A673 (cell line): ENCODE measurements at regions not wholly inside any gene's neighbourhood (a gene's known extent, or its start where the extent isn't known, plus 50 kb on each side); places are given as distances from the start of the nearest gene placed in this dataset.

Experiments
- BruUV-seq: library from RNA; stranded (reverse); fragments of 400-500 nt; replicated peaks from 2 replicates; lab custom pipeline; 2021; lab: Mats Ljungman, UMichigan
- CTCF ChIA-PET: fragments of 300-600 bp; sonication (Branson Sonifier 250); formaldehyde crosslinking; loops from one replicate; lab custom pipeline; 2022; ENCODE audit warnings: antibody characterized with exemption; lab: Charles Lee
- POLR2A ChIA-PET: fragments of 300-600 bp; sonication (Branson Sonifier 250); formaldehyde crosslinking; loops from one replicate; lab custom pipeline; 2022; ENCODE audit warnings: antibody characterized with exemption; ENCODE audit not compliant: low non-redundant PET; lab: Charles Lee
- DNase-seq: peaks from one replicate; pipeline ENCODE4 v3.0.0-alpha.2; 2015; ENCODE audit warnings: low spot score
- H3K27ac ChIP-seq: fragments of 200-600 bp; sonication (generic); 2 replicates; pipeline ENCODE4 v1.5.1; 2016; ENCODE audit warnings: mixed run types, low read depth, mild to moderate bottlenecking, mixed read lengths, antibody characterized with exemption, low read length; ENCODE audit not compliant: poor library complexity, severe bottlenecking
- H3K27me3 ChIP-seq: fragments of 200-600 bp; sonication (generic); replicated peaks from 2 replicates; pipeline ENCODE4 v1.6.1; 2017; ENCODE audit warnings: mixed run types, low read depth, mild to moderate bottlenecking, mixed read lengths, antibody characterized with exemption, low read length; ENCODE audit not compliant: insufficient read depth, poor library complexity
- H3K36me3 ChIP-seq: fragments of 200-600 bp; sonication (generic); 2 replicates; pipeline ENCODE4 v1.6.1; 2016; ENCODE audit warnings: mixed run types, mild to moderate bottlenecking, mixed read lengths, antibody characterized with exemption, low read length; ENCODE audit not compliant: insufficient read depth, poor library complexity, severe bottlenecking
- H3K4me1 ChIP-seq: fragments of 200-600 bp; sonication (generic); 2 replicates; pipeline ENCODE4 v1.6.1; 2017; ENCODE audit warnings: mixed run types, mild to moderate bottlenecking, mixed read lengths, antibody characterized with exemption, low read length; ENCODE audit not compliant: insufficient read depth, poor library complexity, severe bottlenecking
- H3K4me3 ChIP-seq: fragments of 200-600 bp; sonication (generic); 2 replicates; pipeline ENCODE4 v1.5.1; 2016; ENCODE audit warnings: low read depth, mixed run types, mild to moderate bottlenecking, mixed read lengths, low read length; ENCODE audit not compliant: poor library complexity, severe bottlenecking
- H3K9me3 ChIP-seq: fragments of 200-600 bp; sonication (generic); 2 replicates; pipeline ENCODE4 v1.6.1; 2016; ENCODE audit warnings: mixed run types, low read depth, mild to moderate bottlenecking, mixed read lengths, antibody characterized with exemption, low read length; ENCODE audit not compliant: poor library complexity, severe bottlenecking
- EZH2 ChIP-seq: fragments of 200-600 bp; sonication (generic); IDR thresholded peaks from 2 replicates; pipeline ENCODE4 v1.6.1; 2017; ENCODE audit warnings: borderline replicate concordance, low read depth, mild to moderate bottlenecking, mixed read lengths, antibody characterized with exemption, low read length; ENCODE audit not compliant: poor library complexity, severe bottlenecking
- intact Hi-C: fragments of 100-400 bp; cut with micrococcal nuclease; formaldehyde crosslinking; loops from one replicate; pipeline ENCODE4 v1.10.0; 2022; ENCODE audit not compliant: unreplicated experiment
- TF ChIP-seq, protein P1 (sequence below): fragments of 300-800, 200-600 bp; sonication (generic); conservative IDR thresholded peaks from 2 replicates; pipeline ENCODE4 v1.5.1; 2017; ENCODE audit warnings: low read depth, mild to moderate bottlenecking, antibody characterized with exemption, low read length, moderate library complexity, mixed read lengths

DNA sequence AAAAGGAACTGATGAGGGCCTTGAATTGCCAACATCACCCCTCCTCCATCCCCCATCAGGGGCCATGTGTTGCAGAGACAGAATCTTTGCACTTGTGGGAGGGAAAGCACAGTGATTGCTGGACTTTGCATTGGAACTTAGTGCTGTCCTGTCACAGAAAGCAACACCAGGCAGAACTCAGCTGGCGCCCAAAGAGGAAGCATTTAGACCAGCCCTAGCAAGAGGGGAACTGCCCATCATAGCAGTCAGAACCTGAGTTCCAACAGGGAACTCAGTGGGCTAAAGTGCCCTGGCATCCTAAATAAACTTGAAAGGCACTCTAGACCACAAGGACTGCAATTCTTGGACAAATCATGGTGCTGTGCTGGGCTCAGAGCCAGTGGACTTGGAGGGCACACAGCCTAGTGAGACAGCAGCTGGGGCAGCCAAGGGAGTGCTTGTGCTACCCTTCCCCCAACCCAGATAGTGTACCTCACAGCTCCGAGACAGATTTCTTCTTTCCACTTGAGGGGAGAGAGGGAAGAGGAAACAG lies 128.1 kb downstream of the ACTL7B start:
- Histone ChIP-seq H3K36me3 (no peaks in the 10 kb centered on the region), H3K27ac (no peak overlapping the region), H3K9me3 (no peaks in the 10 kb centered on the region), H3K27me3 (no peaks in the 10 kb centered on the region), H3K4me3 (no peak overlapping the region), H3K4me1 (no peaks in the 10 kb centered on the region)
- TF ChIP-seq, protein P1, sequence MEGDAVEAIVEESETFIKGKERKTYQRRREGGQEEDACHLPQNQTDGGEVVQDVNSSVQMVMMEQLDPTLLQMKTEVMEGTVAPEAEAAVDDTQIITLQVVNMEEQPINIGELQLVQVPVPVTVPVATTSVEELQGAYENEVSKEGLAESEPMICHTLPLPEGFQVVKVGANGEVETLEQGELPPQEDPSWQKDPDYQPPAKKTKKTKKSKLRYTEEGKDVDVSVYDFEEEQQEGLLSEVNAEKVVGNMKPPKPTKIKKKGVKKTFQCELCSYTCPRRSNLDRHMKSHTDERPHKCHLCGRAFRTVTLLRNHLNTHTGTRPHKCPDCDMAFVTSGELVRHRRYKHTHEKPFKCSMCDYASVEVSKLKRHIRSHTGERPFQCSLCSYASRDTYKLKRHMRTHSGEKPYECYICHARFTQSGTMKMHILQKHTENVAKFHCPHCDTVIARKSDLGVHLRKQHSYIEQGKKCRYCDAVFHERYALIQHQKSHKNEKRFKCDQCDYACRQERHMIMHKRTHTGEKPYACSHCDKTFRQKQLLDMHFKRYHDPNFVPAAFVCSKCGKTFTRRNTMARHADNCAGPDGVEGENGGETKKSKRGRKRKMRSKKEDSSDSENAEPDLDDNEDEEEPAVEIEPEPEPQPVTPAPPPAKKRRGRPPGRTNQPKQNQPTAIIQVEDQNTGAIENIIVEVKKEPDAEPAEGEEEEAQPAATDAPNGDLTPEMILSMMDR: no peak
- TF ChIP-seq EZH2: no peak
- CTCF ChIA-PET: no interaction called here
- POLR2A ChIA-PET: no interaction called here
- no TSS peak for BruUV-seq
- DNase-seq: no peak
- intact Hi-C loops: no loop called here

DNA sequence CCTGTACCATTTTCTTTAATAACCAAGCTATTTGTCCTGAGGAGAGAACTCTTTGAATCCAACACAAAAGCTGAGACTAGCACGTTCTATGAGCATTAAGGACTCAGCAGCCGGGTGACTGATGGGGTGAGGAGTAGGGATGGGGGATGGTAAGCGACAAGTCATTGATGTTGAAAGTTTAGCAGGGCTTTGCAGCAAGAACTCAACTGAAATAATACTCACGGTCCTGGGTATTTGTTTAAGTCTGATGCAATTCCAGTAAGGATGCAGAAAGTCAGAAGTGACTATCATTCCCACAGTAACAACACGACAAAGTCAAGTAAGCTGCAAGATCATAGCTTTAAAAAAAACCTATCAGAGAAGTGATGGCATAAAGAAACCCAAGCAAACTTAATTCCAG lies 131.1 kb downstream of the ACTL7B start:
- H3K4me3 ChIP-seq: no peak overlapping the region
- no peaks in the 10 kb centered on the region for H3K9me3 ChIP-seq
- DNase-seq: no peak
- intact Hi-C loops: no loop called here
- no peak for TF ChIP-seq EZH2
- TF ChIP-seq, protein P1: no peak
- ChIA-PET POLR2A (no interaction called here), CTCF (no interaction called here)
- no TSS peak for BruUV-seq
- H3K27ac ChIP-seq: no peak overlapping the region
- no peaks in the 10 kb centered on the region for H3K27me3 ChIP-seq
- H3K4me1 ChIP-seq: no peaks in the 10 kb centered on the region
- H3K36me3 ChIP-seq: no peaks in the 10 kb centered on the region

DNA sequence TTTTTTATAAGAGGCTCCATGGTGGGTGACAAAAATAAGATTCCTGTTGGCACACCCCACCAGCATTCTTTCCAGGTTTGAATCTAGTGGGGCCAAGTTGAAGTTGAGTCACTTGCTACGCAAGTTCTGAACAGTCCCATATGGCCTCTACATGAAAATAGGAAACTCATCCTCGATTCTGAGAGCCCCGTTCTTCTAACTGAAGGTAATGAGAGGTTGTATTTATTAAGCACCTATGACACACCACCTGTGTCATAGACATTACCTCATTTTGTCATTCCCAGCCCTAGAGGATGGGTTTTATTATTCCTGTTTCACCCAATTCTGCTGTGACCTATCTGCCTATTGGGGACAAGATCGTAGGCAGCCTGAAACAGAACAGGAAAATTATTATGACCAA lies 131.7 kb downstream of the ACTL7B start:
- Histone ChIP-seq H3K4me3 (no peak overlapping the region), H3K4me1 (no peaks in the 10 kb centered on the region), H3K27me3 (no peaks in the 10 kb centered on the region), H3K27ac (no peak overlapping the region), H3K9me3 (no peaks in the 10 kb centered on the region), H3K36me3 (no peaks in the 10 kb centered on the region)
- TF ChIP-seq, protein P1: no peak
- no peak for TF ChIP-seq EZH2
- ChIA-PET POLR2A (no interaction called here), CTCF (no interaction called here)
- DNase-seq: no peak
- no TSS peak for BruUV-seq
- intact Hi-C loops: no loop called here
